HepG2 (cell line): ENCODE measurements at regions not wholly inside any gene's neighbourhood (a gene's known extent, or its start where the extent isn't known, plus 50 kb on each side); places are given as distances from the start of the nearest gene placed in this dataset.

Experiments
- ATAC-seq: fragments of 200-7000 bp; cut with Tn5 transposase; 3 replicates; pipeline ENCODE4 v1.9.1; 2020; ENCODE audit warnings: mild to moderate bottlenecking, moderate library complexity
- BruUV-seq: library from RNA; stranded (reverse); fragments of 400-500 nt; replicated peaks from 2 replicates; lab custom pipeline; 2021; lab: Mats Ljungman, UMichigan
- CTCF ChIA-PET: fragments of 300-600 bp; formaldehyde crosslinking; extraction: SDS; loops from one replicate; lab custom pipeline; 2021; ENCODE audit warnings: low total read pairs, inconsistent platforms, low intra/inter-chr PET ratio; lab: Yijun Ruan, JAX
- POLR2A ChIA-PET: fragments of 350-600 bp; sonication (Branson Sonifier 250); formaldehyde crosslinking; loops from one replicate; lab custom pipeline; 2020; ENCODE audit warnings: antibody characterized with exemption, inconsistent platforms; lab: Yijun Ruan, JAX
- DNase-seq: peaks from one replicate; pipeline ENCODE4 v3.0.0-alpha.2; 2015; ENCODE audit warnings: low spot score
- FAIRE-seq: peaks from 3 replicates; lab custom pipeline; 2011; peaks lifted over from hg19 to GRCh38; lab: Jason Lieb, UNC
- H2AFZ ChIP-seq: one replicate; pipeline ENCODE4 v1.6.1; 2011; ENCODE audit warnings: low read length, inconsistent platforms
- H3K27ac ChIP-seq: fragments of 300-600 bp; 3 replicates; pipeline ENCODE4 v1.8.0; 2011; ENCODE audit warnings: mixed run types, mild to moderate bottlenecking, mixed read lengths, low read length, inconsistent platforms; ENCODE audit not compliant: insufficient read depth; ENCODE audit errors: extremely low read length
- H3K27me3 ChIP-seq, 2 experiments: fragments of 200-600 bp in 1 of 2; 2 replicates in 1 of 2; 3 replicates in 1 of 2; pipeline versions ENCODE4 v1.6.0 to v1.8.0; 2011; ENCODE audit warnings: low read length in 2 of 2, mild to moderate bottlenecking in 2 of 2, moderate library complexity in 2 of 2, inconsistent platforms in 1 of 2; ENCODE audit not compliant: insufficient read depth in 2 of 2, control insufficient read depth in 1 of 2
- H3K36me3 ChIP-seq, 2 experiments: fragments of 200-600 bp in 1 of 2; replicated peaks in 1 of 2; 2 replicates in 1 of 2; 3 replicates in 1 of 2; pipeline versions ENCODE4 v1.5.1 to v1.8.0; 2011; ENCODE audit warnings: low read length in 2 of 2, inconsistent platforms in 1 of 2; ENCODE audit not compliant: insufficient read depth in 2 of 2, control insufficient read depth in 1 of 2
- H3K4me1 ChIP-seq: 2 replicates; pipeline ENCODE4 v1.5.1; 2012; ENCODE audit warnings: low read length, inconsistent platforms; ENCODE audit not compliant: insufficient read depth
- H3K4me2 ChIP-seq: 2 replicates; pipeline ENCODE4 v1.6.0; 2011; ENCODE audit warnings: low read depth, low read length, inconsistent platforms
- H3K4me3 ChIP-seq, 3 experiments: fragments of 200-600 bp in 1 of 3; sonication (generic), shearing (Covaris generic) in 1 of 3; replicated peaks in 1 of 3; 2 replicates each; pipeline ENCODE4 v1.5.1; 2011 to 2016; ENCODE audit warnings: low read length in 3 of 3, inconsistent platforms in 2 of 3, low read depth in 2 of 3, mild to moderate bottlenecking in 2 of 3, control low read depth in 1 of 3, mixed read lengths in 1 of 3; ENCODE audit not compliant: insufficient read depth in 1 of 3
- H3K79me2 ChIP-seq: one replicate; pipeline ENCODE4 v1.6.1; 2011; ENCODE audit warnings: low read length, inconsistent platforms; ENCODE audit not compliant: insufficient read depth
- H3K9ac ChIP-seq: 2 replicates; pipeline ENCODE4 v1.6.0; 2011; ENCODE audit warnings: mild to moderate bottlenecking, low read depth, low read length, inconsistent platforms; ENCODE audit not compliant: insufficient read depth
- H3K9me3 ChIP-seq: 2 replicates; pipeline ENCODE4 v1.5.1; 2012; ENCODE audit warnings: mild to moderate bottlenecking, low read length
- H4K20me1 ChIP-seq: 2 replicates; pipeline ENCODE4 v1.6.0; 2011; ENCODE audit warnings: inconsistent platforms, mild to moderate bottlenecking, low read length, moderate library complexity; ENCODE audit not compliant: insufficient read depth
- AKAP8 ChIP-seq: sonication (generic); formaldehyde crosslinking; IDR thresholded peaks from 2 replicates; pipeline ENCODE4 v1.5.1; 2020; ENCODE audit warnings: mild to moderate bottlenecking, missing genetic modification reagents
- CEBPB ChIP-seq: IDR thresholded peaks from 2 replicates; pipeline ENCODE4 v1.6.1; 2011; ENCODE audit warnings: low read depth, low read length, improper control_type of control experiment, borderline replicate concordance
- ETV5 ChIP-seq: IDR thresholded peaks from 2 replicates; pipeline ENCODE4 v1.6.1; 2018; ENCODE audit warnings: missing biosample characterization, missing genetic modification reagents, inconsistent platforms, borderline replicate concordance
- ETV6 ChIP-seq: sonication (generic); formaldehyde crosslinking; conservative IDR thresholded peaks from 2 replicates; pipeline ENCODE4 v1.4.0; 2020; ENCODE audit warnings: missing genetic modification reagents
- FOXK2 ChIP-seq: fragments of 450-650 bp; IDR thresholded peaks from 2 replicates; pipeline ENCODE4 v1.6.1; 2016
- KDM2A ChIP-seq: sonication (generic); formaldehyde crosslinking; IDR thresholded peaks from 2 replicates; pipeline ENCODE4 v1.4.0; 2020; ENCODE audit warnings: low read depth, missing genetic modification reagents, borderline replicate concordance
- MIXL1 ChIP-seq: IDR thresholded peaks from 2 replicates; pipeline ENCODE4 v1.6.1; 2016
- SNRNP70 ChIP-seq: fragments of 200-400 bp; formaldehyde crosslinking; IDR thresholded peaks from 2 replicates; pipeline ENCODE4 v1.6.1; 2017; ENCODE audit warnings: mild to moderate bottlenecking, low read depth, low read length, moderate library complexity
- ZNF124 ChIP-seq: sonication (generic); formaldehyde crosslinking; IDR thresholded peaks from 2 replicates; pipeline ENCODE4 v1.4.0; 2020; ENCODE audit warnings: missing genetic modification reagents
- ZNF138 ChIP-seq: sonication (generic); formaldehyde crosslinking; IDR thresholded peaks from 2 replicates; pipeline ENCODE4 v1.5.0; 2020; ENCODE audit warnings: mild to moderate bottlenecking, low read depth, missing genetic modification reagents
- ZNF260 ChIP-seq: sonication (generic); formaldehyde crosslinking; IDR thresholded peaks from 2 replicates; pipeline ENCODE4 v1.4.0; 2020; ENCODE audit warnings: missing genetic modification reagents, low read depth, mild to moderate bottlenecking, borderline replicate concordance
- ZNF652 ChIP-seq: IDR thresholded peaks from 2 replicates; pipeline ENCODE4 v1.6.1; 2016; ENCODE audit warnings: low read depth, borderline replicate concordance
- ZNF878 ChIP-seq: sonication (generic); formaldehyde crosslinking; IDR thresholded peaks from 2 replicates; pipeline ENCODE4 v1.8.1; 2023; ENCODE audit warnings: mild to moderate bottlenecking, missing genetic modification reagents, moderate library complexity
- WGBS: methylation state at CpG from one replicate; pipeline ENCODE4 v1.1.6; 2017; ENCODE audit warnings: low lambda C conversion rate; 5-methylcytosine and 5-hydroxymethylcytosine counted together
- in situ Hi-C: cut with HindIII; loops from 2 replicates; pipeline ENCODE4 v1.10.0; 2017; ENCODE audit warnings: low pct_unique_long_range_greater_than_20kb; ENCODE audit not compliant: extremely low pct_ligation_motif_present
- intact Hi-C: fragments of 100-400 bp; cut with micrococcal nuclease; formaldehyde crosslinking; loops from one replicate; pipeline ENCODE4 v1.10.0; 2022; ENCODE audit not compliant: unreplicated experiment
- TF ChIP-seq, protein P1 (sequence below): IDR thresholded peaks from 2 replicates; pipeline ENCODE4 v1.6.1; 2016; ENCODE audit warnings: low read depth, missing genetic modification reagents, missing compliant biosample characterization
- TF ChIP-seq, protein P2 (sequence below): sonication (generic); formaldehyde crosslinking; IDR thresholded peaks from 2 replicates; pipeline ENCODE4 v1.4.0; 2020; ENCODE audit warnings: low read depth, mild to moderate bottlenecking, missing genetic modification reagents

DNA sequence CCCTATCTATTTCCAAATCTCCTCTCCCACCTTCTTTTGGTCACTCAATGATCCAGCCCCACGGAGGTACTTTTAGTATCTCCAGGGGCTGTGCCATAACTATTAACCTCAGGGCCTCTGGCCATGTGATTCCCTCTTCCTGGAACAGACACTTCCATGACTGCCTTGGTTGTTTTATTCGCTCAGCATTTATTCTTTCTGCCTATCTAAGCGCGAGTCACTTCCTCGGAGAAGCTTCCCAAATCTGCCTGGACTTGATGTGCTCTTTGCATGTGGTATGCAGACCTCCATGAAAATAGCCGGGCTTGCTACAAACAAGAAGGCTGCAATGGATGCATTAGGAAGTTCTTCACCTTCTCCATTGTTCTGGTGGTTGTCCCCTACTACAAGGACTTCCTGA is 939.0 kb upstream of the TMEM132C start:
- no peak for ATAC-seq
- Histone ChIP-seq H3K4me1 (no peaks in the 10 kb centered on the region), H3K79me2 (no peaks in the 10 kb centered on the region), H2AFZ (no peak overlapping the region), H4K20me1 (no peaks in the 10 kb centered on the region), H3K4me3 (no peak overlapping the region), H3K9ac (no peak overlapping the region), H3K4me2 (no peak overlapping the region), H3K27ac (no peak overlapping the region), H3K36me3 (no peaks in the 10 kb centered on the region), H3K9me3 (peaks cover 35% of the 10 kb centered on the region), H3K27me3 (no peaks in the 10 kb centered on the region)
- TF ChIP-seq ZNF260 (CRISPR knock-in tag) (no peak), KDM2A (CRISPR knock-in tag) (no peak), ETV5 (CRISPR knock-in tag) (no peak), SNRNP70 (no peak), MIXL1 (CRISPR knock-in tag) (no peak), ZNF138 (CRISPR knock-in tag) (no peak), ZNF878 (CRISPR knock-in tag) (no peak), FOXK2 (no peak), ETV6 (CRISPR knock-in tag) (no peak), ZNF124 (no peak), AKAP8 (CRISPR knock-in tag) (no peak), ZNF652 (CRISPR knock-in tag) (no peak), CEBPB (no peak)
- TF ChIP-seq, protein P1, sequence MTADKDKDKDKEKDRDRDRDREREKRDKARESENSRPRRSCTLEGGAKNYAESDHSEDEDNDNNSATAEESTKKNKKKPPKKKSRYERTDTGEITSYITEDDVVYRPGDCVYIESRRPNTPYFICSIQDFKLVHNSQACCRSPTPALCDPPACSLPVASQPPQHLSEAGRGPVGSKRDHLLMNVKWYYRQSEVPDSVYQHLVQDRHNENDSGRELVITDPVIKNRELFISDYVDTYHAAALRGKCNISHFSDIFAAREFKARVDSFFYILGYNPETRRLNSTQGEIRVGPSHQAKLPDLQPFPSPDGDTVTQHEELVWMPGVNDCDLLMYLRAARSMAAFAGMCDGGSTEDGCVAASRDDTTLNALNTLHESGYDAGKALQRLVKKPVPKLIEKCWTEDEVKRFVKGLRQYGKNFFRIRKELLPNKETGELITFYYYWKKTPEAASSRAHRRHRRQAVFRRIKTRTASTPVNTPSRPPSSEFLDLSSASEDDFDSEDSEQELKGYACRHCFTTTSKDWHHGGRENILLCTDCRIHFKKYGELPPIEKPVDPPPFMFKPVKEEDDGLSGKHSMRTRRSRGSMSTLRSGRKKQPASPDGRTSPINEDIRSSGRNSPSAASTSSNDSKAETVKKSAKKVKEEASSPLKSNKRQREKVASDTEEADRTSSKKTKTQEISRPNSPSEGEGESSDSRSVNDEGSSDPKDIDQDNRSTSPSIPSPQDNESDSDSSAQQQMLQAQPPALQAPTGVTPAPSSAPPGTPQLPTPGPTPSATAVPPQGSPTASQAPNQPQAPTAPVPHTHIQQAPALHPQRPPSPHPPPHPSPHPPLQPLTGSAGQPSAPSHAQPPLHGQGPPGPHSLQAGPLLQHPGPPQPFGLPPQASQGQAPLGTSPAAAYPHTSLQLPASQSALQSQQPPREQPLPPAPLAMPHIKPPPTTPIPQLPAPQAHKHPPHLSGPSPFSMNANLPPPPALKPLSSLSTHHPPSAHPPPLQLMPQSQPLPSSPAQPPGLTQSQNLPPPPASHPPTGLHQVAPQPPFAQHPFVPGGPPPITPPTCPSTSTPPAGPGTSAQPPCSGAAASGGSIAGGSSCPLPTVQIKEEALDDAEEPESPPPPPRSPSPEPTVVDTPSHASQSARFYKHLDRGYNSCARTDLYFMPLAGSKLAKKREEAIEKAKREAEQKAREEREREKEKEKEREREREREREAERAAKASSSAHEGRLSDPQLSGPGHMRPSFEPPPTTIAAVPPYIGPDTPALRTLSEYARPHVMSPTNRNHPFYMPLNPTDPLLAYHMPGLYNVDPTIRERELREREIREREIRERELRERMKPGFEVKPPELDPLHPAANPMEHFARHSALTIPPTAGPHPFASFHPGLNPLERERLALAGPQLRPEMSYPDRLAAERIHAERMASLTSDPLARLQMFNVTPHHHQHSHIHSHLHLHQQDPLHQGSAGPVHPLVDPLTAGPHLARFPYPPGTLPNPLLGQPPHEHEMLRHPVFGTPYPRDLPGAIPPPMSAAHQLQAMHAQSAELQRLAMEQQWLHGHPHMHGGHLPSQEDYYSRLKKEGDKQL (CRISPR knock-in tag): no peak
- TF ChIP-seq, protein P2, sequence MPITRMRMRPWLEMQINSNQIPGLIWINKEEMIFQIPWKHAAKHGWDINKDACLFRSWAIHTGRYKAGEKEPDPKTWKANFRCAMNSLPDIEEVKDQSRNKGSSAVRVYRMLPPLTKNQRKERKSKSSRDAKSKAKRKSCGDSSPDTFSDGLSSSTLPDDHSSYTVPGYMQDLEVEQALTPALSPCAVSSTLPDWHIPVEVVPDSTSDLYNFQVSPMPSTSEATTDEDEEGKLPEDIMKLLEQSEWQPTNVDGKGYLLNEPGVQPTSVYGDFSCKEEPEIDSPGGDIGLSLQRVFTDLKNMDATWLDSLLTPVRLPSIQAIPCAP (CRISPR knock-in tag): no peak
- WGBS: 24% methylated on average over 6 of the region's 6 CpGs
- POLR2A ChIA-PET: no interaction called here
- intact Hi-C loops: no loop called here
- CTCF ChIA-PET: no interaction called here
- no peak for DNase-seq
- FAIRE-seq: no peak
- BruUV-seq: no TSS peak
- in situ Hi-C loops: no loop called here
